Spinal cord (tissue), 9 donors: ENCODE measurements at regions not wholly inside any gene's neighbourhood (a gene's known extent, or its start where the extent isn't known, plus 50 kb on each side); places are given as distances from the start of the nearest gene placed in this dataset.

Experiments
- DNase-seq, 6 donors: peaks; one replicate each; pipeline versions ENCODE4 v3.0.0 to v3.0.0-alpha.2; 2013 to 2015; ENCODE audit warnings: low spot score in 6 of 6, low read depth in 4 of 6
- H3K27ac ChIP-seq: one replicate; pipeline ENCODE4 v1.5.1; 2013; ENCODE audit warnings: low read depth, low read length, control low read depth
- H3K27me3 ChIP-seq: one replicate; pipeline ENCODE4 v1.6.1; 2013; ENCODE audit warnings: low read length; ENCODE audit not compliant: control insufficient read depth, insufficient read depth
- H3K36me3 ChIP-seq: one replicate; pipeline ENCODE4 v1.6.1; 2013; ENCODE audit warnings: low read length; ENCODE audit not compliant: control insufficient read depth, insufficient read depth
- H3K4me1 ChIP-seq: one replicate; pipeline ENCODE4 v1.6.1; 2013; ENCODE audit warnings: low read length; ENCODE audit not compliant: control insufficient read depth, insufficient read depth
- H3K4me3 ChIP-seq: one replicate; pipeline ENCODE4 v1.5.1; 2013; ENCODE audit warnings: low read depth, low read length, control low read depth
- H3K9me3 ChIP-seq: one replicate; pipeline ENCODE4 v1.6.1; 2013; ENCODE audit warnings: low read length; ENCODE audit not compliant: control insufficient read depth, insufficient read depth
- WGBS: methylation state at CpG from one replicate; pipeline ENCODE4 v1.1.5; 2013; ENCODE audit warnings: missing lambda C conversion rate; ENCODE audit not compliant: insufficient coverage; 5-methylcytosine and 5-hydroxymethylcytosine counted together
- donor health status: healthy.

DNA sequence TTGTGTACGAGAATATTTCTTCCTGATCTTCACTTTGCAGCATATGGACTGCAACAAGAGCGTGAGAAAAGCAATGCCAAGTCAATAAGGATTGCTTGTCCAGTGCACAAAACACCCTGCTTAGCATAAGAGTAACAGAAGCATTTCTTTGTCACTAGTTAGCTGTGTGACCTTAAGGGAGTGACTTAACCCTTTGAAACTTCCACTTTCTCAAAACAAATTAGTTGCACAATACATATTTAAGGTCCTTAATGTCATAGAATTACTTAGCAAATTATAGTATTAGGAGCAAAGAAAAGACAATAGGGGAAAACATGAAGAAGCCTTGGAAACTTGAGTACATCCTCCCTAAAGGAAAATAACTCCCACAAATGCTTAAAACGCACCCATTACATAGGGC, 230.1 kb downstream of the RNF152 start:
- Histone ChIP-seq H3K36me3 (no peaks in the 10 kb centered on the region), H3K27me3 (no peaks in the 10 kb centered on the region), H3K4me1 (no peaks in the 10 kb centered on the region), H3K27ac (no peak overlapping the region), H3K4me3 (no peak overlapping the region), H3K9me3 (no peaks in the 10 kb centered on the region)
- no CpG with 5 or more reads among the region's 3 CpGs for WGBS
- no peak for DNase-seq

GRCh38 chr18:61658431-61658830, 234.4 kb downstream of the RNF152 start:
- 46% methylated on average over 2 of the region's 2 CpGs for WGBS
- H3K9me3 ChIP-seq = no peaks in the 10 kb centered on the region
- H3K4me3 ChIP-seq = no peak overlapping the region
- no peaks in the 10 kb centered on the region for H3K36me3 ChIP-seq
- H3K27me3 ChIP-seq = no peaks in the 10 kb centered on the region
- no peak overlapping the region for H3K27ac ChIP-seq
- no peak for DNase-seq
- H3K4me1 ChIP-seq = no peaks in the 10 kb centered on the region

GRCh38 chr18:61657066-61657732, 235.6 kb downstream of the RNF152 start:
- no peaks in the 10 kb centered on the region for H3K9me3 ChIP-seq
- 100% methylated on average over 1 of the region's 3 CpGs for WGBS
- DNase-seq = no peak
- H3K36me3 ChIP-seq = no peaks in the 10 kb centered on the region
- H3K27me3 ChIP-seq = no peaks in the 10 kb centered on the region
- H3K27ac ChIP-seq = no peak overlapping the region
- no peaks in the 10 kb centered on the region for H3K4me1 ChIP-seq
- H3K4me3 ChIP-seq = no peak overlapping the region

DNA sequence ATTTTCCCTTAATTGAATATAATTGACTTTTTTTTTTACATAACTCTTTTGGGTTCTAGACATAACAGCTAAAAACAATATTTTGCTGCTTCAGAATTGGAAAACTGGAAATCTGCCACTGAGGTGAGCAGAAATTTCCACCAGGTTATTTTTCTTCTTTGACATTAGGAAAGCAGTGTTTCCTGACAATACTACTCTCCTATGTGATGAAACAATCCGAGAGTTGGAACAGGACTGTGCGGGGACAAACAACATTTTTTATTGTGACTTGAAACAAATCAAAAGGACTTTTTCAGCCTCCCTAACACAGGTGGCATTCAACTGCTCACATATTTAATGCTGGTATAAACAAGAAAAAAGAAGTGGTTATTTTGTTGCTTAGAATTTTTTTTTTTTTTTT, 237.2 kb downstream of the RNF152 start:
- 90% methylated on average over 2 of the region's 2 CpGs for WGBS
- H3K4me3 ChIP-seq = no peak overlapping the region
- H3K36me3 ChIP-seq = no peaks in the 10 kb centered on the region

DNA sequence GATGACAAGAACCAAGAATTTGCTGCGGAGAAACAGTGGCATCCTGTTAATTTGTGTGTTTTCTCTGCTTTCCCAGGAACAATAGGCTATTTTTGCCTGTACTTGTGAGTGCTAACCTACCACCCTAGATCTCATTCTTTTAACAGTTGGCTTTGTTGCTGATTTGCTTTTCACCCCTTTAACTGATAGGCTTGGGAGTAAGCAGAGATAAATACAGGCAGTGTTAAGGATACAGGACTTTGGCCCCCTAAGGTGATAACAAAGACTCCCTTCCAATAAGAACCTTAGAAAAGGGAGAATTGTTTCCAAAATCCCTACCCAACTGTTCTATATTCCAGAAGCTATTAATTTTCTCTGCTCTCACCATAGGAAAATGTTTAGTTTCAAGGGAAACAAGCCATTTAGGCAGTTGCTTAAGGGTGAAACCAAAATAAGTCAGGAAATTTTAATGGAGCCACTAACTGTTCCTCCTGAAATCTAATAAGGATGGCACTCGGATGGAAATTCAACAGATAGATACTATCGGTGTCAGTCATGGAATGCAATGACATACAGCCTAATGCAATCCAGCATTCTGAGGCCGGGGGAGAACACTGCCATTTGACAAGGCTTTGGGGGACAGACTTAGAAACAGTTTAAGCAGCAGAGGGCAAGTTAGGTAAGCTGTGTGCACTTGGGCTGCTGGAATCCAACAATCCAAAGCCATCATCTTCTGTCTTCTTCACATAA, 238.8 kb downstream of the RNF152 start:
- H3K9me3 ChIP-seq = no peaks in the 10 kb centered on the region
- 92% methylated on average over 2 of the region's 4 CpGs for WGBS

More for the DNA sequence above, 237.2 kb downstream of the RNF152 start:
- H3K4me1 ChIP-seq = no peaks in the 10 kb centered on the region
- no peaks in the 10 kb centered on the region for H3K27me3 ChIP-seq
- H3K27ac ChIP-seq = no peak overlapping the region
- H3K9me3 ChIP-seq = no peaks in the 10 kb centered on the region
- no peak for DNase-seq

GRCh38 chr18:61651880-61652268, 240.9 kb downstream of the RNF152 start:
- 72% methylated on average over 3 of the region's 4 CpGs for WGBS
- H3K36me3 ChIP-seq = no peaks in the 10 kb centered on the region
- no peak overlapping the region for H3K4me3 ChIP-seq
- no peaks in the 10 kb centered on the region for H3K9me3 ChIP-seq
- no peaks in the 10 kb centered on the region for H3K4me1 ChIP-seq
- no peaks in the 10 kb centered on the region for H3K27me3 ChIP-seq
- no peak for DNase-seq
- no peak overlapping the region for H3K27ac ChIP-seq

More for the DNA sequence above, 238.8 kb downstream of the RNF152 start:
- H3K27ac ChIP-seq = no peak overlapping the region
- H3K4me3 ChIP-seq = no peak overlapping the region
- no peaks in the 10 kb centered on the region for H3K4me1 ChIP-seq
- H3K36me3 ChIP-seq = no peaks in the 10 kb centered on the region
- no peaks in the 10 kb centered on the region for H3K27me3 ChIP-seq
- DNase-seq = no peak

- Histone ChIP-seq H3K9me3 (no peaks in the 10 kb centered on the region), H3K27me3 (no peaks in the 10 kb centered on the region), H3K4me1 (no peaks in the 10 kb centered on the region), H3K4me3 (no peak overlapping the region), H3K27ac (no peak overlapping the region), H3K36me3 (no peaks in the 10 kb centered on the region)
- WGBS = no CpG with 5 or more reads among the region's 3 CpGs
- DNase-seq = no peak
Measured at GRCh38 chr18:61651145-61651879, 241.5 kb downstream of the RNF152 start.

DNA sequence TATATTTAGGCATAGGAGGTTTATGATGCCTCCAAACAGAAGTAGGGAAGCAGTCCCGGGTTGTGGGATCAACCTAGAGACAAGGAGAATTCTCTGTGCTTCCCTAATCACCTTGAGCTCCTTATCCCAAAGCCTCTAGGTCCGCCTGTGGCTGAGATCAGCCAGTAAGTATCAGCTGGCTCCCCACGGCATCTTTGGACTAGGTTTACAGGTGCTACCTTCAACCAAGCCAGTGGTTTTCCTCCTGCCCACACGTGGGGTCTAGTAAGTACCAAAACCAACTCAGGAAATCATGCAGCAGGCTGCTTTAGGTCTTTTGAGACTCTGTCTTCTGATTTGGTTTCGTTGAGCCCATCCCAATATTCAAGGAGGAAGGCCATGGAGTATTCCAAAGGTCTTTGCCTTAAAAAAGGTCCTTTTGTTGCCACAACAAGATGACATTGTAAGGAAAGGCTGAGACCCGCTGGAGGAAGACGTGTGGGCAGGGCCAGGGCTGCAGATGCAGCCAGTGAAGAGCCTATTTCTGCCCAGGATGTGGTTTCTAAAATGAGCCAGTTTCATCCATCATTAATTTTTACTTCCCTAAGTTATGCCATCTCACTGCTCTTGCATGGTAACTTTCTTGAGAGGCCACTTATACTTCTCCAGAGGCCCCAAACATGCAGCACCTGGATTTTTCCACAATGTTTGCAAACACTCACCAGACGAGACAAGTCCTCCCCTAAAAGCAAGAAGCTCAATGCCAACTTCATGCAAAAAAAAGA, 248.7 kb downstream of the RNF152 start:
- Histone ChIP-seq H3K4me3 (no peak overlapping the region), H3K27ac (no peak overlapping the region), H3K4me1 (no peaks in the 10 kb centered on the region), H3K9me3 (no peaks in the 10 kb centered on the region), H3K36me3 (no peaks in the 10 kb centered on the region), H3K27me3 (no peaks in the 10 kb centered on the region)
- 79% methylated on average over 6 of the region's 8 CpGs for WGBS
- no peak for DNase-seq

DNA sequence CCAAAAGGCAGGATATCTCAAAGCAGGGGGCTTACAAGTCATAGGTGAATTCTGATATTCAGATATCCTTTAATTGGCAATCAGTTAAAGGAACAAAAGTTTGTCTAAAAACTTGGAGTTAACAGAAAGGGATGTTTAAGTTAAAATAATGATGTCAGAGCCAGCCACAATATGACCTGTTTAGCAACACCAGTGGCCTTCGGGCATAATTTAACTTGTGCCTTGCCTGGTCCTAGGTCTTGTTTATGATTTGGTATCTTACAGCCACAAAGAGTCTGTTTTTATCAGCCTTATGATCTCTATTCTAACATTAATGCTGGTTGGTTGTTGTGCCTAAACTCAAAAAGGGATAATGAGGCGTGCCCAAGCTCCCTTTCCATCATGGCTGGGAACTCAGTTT, 252.9 kb downstream of the RNF152 start:
- WGBS = no CpG with 5 or more reads among the region's 2 CpGs

More for the DNA sequence above, 252.9 kb downstream of the RNF152 start:
- Histone ChIP-seq H3K36me3 (no peaks in the 10 kb centered on the region), H3K27ac (no peak overlapping the region), H3K9me3 (no peaks in the 10 kb centered on the region), H3K4me1 (peaks cover 8% of the 10 kb centered on the region), H3K27me3 (no peaks in the 10 kb centered on the region), H3K4me3 (no peak overlapping the region)
- DNase-seq = no peak
